ENCODE measurements at regions not wholly inside any gene's neighbourhood (a gene's known extent, or its start where the extent isn't known, plus 50 kb on each side); places are given as distances from the start of the nearest gene placed in this dataset.

DNA sequence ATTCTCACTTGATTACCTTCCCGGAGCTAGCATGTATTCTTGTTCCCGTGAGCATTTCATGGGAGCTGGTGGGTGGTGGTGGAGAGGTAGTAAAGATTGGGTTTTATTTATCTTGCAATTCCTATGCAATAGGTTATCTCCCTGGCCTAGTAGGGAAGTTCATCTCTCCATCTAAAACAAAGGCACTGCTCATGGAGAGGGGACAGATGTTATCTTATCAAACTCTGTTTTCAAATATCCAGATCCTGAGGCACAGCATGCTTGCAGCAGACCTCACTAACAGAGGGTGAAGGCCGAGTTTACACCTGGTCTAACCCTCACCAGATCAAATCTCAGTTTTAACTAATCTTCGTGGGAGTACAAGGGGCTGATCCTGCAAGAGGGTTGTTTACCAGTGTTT lies 98.9 kb downstream of the CYRIA start:
- DNase-seq (ENCODE audit: insufficient read length, low spot score) = no peak
- FAIRE-seq = no peak

- FAIRE-seq (no peak), DNase-seq (ENCODE audit: insufficient read length, low spot score) (no peak)
These were observed 100.2 kb downstream of the CYRIA start for GRCh38 chr2:16565481-16565880.

GRCh38 chr2:16561676-16562075 lies 104.0 kb downstream of the CYRIA start:
- no peak for DNase-seq (ENCODE audit: insufficient read length, low spot score)
- no peak for FAIRE-seq

DNA sequence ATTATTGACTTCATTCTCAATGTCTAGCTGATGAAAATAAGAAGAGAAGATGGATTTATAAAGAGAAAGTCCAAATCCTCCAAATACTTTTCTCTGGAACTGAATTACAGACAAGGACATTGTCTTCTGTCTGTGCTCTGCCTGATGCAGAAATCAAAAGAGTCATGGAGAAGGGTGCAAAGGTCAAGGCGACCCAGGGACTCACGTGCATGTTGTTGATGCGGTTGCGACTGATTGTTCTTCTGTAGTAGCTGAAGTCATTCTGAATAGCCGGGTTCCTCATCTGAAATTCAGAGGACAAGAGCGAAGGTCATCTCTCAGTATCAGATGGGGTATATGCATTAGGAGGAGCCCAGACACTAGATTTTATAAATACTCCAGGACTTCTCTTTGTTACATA lies 104.4 kb downstream of the CYRIA start:
- no peak for DNase-seq (ENCODE audit: insufficient read length, low spot score)
- FAIRE-seq = no peak

GRCh38 chr2:16559278-16560067 lies 106.2 kb downstream of the CYRIA start:
- FAIRE-seq (no peak), DNase-seq (ENCODE audit: insufficient read length, low spot score) (no peak)

DNA sequence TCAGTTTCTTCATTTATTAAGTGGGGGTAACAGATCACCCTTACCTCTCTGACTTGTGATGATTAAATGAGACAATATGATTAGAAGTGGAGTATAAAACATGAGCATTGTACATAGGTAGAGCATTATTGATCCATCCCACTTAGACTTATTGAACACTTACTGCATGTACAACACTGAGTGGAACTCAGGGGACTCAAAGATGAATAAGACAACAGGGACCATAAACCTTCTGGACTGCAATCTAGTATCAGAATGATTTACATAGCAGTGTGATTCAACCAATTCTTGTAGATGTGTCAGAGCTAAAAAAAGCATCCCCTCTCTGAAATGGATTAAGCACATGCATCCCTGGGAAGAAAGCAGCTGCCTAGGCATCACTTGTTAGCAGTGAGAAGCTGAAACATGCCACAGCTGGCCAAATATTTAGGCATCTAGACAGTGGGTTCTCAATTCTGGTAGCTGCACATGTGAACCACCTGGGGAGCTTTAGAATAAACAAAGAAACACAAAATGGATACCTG lies 111.5 kb downstream of the CYRIA start:
- no peak for FAIRE-seq
- no peak for DNase-seq (ENCODE audit: insufficient read length, low spot score)

DNA sequence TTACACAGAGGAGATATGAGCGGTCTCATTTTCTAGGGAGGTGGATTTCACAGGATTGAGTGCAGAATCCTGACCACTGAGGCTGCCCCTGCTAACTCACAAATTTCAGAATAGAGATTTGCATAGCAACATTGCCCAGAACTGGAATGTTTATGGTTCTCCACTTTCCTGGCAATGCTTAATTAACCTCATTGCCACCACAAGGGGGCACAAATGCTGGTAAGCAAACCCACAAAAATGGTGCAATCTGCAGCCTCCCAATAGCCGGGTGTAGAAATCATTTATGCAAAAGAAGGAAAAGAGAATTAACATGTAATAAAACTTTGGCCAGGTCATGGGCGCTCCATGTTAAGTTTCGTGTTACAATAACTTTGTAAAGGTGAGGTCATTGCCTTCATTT lies 112.4 kb downstream of the CYRIA start:
- FAIRE-seq = no peak
- no peak for DNase-seq (ENCODE audit: insufficient read length, low spot score)

DNA sequence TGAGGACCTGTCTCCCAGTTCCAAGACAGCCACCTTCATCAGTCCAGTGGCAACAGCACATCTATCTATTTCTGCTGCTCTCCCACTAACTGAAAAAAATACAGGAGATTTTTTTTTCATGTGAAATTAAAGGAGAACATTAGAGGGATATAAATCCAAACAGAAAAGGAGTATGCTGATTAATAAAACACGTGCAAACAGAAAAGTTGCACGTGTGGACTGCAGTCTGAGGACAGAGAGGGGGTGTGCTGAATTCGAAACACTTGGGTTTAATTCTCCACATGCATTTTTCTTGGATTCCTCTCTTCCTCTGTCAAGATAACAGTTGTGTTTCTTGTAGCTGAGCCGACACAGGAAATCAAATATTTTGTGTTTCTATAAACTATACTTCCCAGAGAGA lies 113.4 kb downstream of the CYRIA start:
- FAIRE-seq (no peak), DNase-seq (ENCODE audit: insufficient read length, low spot score) (no peak)

GRCh38 chr2:16548036-16548435 lies 117.6 kb downstream of the CYRIA start:
- DNase-seq (ENCODE audit: insufficient read length, low spot score) = no peak
- FAIRE-seq = no peak

DNA sequence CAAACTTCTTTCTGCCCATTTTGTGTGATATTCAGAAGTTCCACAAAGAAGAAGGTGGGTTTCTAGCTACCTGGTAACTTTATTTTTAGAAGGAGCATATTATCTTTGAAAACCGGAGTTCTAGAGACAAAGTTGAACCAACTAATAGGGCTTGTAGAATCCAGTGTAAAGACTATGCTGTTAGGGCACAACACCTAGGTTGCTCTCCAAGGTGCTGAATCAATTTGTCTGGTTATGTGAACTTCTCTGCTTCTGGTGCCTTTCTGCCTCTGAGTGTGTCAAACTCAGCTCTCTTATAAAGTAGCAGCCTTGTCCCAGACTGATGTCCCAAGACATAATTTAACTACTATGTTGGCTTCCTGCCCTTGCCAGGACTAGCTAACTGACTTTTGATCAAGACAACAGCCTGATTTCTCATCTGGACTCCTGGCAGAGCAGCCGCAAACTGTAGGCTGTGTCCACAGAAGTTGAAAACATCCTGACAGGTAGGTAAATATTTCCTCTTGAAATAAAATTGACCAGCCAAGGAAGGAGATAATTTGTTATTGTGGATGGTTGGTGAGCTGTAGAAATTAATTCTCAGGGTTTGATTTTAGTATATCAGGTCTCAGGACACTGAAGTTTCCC lies 119.4 kb downstream of the CYRIA start:
- DNase-seq (ENCODE audit: insufficient read length, low spot score) = peak; percentile 12

GRCh38 chr2:16538707-16539106 lies 126.9 kb downstream of the CYRIA start:
- no peak for FAIRE-seq
- no peak for DNase-seq (ENCODE audit: insufficient read length, low spot score)

More for the DNA sequence above, 119.4 kb downstream of the CYRIA start:
- peak; percentile 66 for FAIRE-seq

- FAIRE-seq = no peak
- DNase-seq (ENCODE audit: insufficient read length, low spot score) = no peak
These were observed 128.3 kb downstream of the CYRIA start for GRCh38 chr2:16537347-16537746.

DNA sequence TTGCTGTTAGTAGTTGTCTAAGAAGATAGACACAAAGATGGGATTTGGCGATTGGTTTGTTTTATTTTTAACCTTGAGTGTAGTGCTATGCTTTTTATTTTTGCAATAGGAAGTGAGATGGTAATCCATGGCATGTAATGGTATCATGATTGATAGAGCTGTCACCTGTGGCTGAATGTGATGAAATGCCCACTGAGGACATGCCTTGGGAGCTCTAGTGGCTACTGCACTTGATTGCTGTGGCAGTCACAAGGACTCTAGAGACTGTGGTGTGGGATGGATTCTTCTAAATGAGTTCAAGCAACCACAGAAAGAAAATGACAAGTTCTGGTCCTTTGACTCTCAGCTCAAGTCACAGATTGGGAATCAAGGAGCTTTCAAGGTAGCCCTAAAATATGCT lies 139.4 kb downstream of the CYRIA start:
- no peak for FAIRE-seq
- DNase-seq (ENCODE audit: insufficient read length, low spot score) = no peak

GRCh38 chr2:16525265-16525887 lies 140.3 kb downstream of the CYRIA start:
- DNase-seq (ENCODE audit: insufficient read length, low spot score) = peak; percentile 12
- FAIRE-seq = peak; percentile 59

- DNase-seq (ENCODE audit: insufficient read length, low spot score) (no peak), FAIRE-seq (no peak)
These were observed 141.9 kb downstream of the CYRIA start for GRCh38 chr2:16523711-16524110.

GRCh38 chr2:16522031-16522831 lies 143.4 kb downstream of the CYRIA start:
- no peak for FAIRE-seq
- no peak for DNase-seq (ENCODE audit: insufficient read length, low spot score)

GRCh38 chr2:16520891-16521290 lies 144.7 kb downstream of the CYRIA start:
- DNase-seq (ENCODE audit: insufficient read length, low spot score) = no peak
- no peak for FAIRE-seq

DNA sequence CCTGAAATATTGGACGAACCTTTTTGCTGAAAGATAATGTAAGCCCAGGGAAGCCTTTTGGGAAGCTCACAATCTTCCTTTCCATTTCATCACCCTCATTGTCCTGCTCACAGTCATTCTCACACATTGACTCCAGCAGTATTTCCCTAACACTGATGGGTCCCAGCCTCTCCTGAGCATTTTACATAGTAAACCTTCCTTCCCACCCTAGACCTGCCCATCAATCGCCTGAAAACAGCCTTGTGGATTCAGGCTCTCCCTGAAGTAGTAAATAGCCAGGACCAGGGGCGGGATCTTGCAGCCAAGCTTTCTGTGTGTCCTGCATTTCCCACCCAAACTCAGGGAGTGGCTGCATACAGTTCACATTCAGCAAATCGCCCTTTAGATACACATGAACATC lies 149.9 kb downstream of the CYRIA start:
- FAIRE-seq = no peak
- DNase-seq (ENCODE audit: insufficient read length, low spot score) = no peak

DNA sequence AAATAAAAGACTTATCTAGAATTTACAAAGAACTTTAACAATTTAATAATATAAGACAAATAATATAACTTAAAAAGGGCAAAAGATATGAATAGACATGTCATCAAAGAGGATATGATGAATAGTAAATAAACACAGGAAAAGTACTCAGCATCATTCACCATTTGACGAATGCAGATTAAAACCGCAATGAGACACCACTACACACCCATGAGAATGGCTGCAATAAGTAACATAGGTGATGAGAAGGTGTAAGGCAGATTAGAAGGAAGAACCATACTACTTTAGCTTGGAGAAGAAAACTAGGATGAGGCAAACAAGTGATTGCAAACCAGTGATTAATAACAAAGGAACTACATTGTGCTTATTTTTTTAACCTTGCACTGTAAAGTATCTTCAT lies 152.0 kb downstream of the CYRIA start:
- no peak for DNase-seq (ENCODE audit: insufficient read length, low spot score)
- no peak for FAIRE-seq

- no peak for DNase-seq (ENCODE audit: insufficient read length, low spot score)
- FAIRE-seq = no peak
These were observed 154.6 kb downstream of the CYRIA start for GRCh38 chr2:16511041-16511440.

DNA sequence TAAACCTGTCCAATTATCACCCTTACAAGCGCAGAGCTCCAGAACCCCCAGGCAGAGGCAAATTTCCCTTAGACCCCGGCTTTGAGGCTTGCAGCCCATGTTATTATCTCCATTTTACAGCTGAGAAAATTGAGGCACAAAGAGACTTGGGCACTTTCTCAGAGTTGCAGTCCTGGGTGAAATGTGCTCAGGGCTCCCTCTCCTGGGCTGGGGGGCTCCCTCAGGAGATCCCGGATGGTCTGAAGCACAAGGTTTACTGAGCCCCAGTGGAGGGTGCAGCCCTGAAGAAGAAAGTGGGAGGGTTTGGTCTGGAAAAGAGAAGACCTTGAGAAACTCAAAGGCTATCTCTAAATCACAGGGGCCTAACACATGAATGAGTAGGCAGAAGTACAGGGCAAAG lies 156.6 kb downstream of the CYRIA start:
- no peak for DNase-seq (ENCODE audit: insufficient read length, low spot score)
- FAIRE-seq = no peak
